ENCODE measurements at regions not wholly inside any gene's neighbourhood (a gene's known extent, or its start where the extent isn't known, plus 50 kb on each side); places are given as distances from the start of the nearest gene placed in this dataset.

- TF ChIP-seq, protein P1, sequence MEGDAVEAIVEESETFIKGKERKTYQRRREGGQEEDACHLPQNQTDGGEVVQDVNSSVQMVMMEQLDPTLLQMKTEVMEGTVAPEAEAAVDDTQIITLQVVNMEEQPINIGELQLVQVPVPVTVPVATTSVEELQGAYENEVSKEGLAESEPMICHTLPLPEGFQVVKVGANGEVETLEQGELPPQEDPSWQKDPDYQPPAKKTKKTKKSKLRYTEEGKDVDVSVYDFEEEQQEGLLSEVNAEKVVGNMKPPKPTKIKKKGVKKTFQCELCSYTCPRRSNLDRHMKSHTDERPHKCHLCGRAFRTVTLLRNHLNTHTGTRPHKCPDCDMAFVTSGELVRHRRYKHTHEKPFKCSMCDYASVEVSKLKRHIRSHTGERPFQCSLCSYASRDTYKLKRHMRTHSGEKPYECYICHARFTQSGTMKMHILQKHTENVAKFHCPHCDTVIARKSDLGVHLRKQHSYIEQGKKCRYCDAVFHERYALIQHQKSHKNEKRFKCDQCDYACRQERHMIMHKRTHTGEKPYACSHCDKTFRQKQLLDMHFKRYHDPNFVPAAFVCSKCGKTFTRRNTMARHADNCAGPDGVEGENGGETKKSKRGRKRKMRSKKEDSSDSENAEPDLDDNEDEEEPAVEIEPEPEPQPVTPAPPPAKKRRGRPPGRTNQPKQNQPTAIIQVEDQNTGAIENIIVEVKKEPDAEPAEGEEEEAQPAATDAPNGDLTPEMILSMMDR (IDR thresholded peaks at IDR 0.05; ENCODE audit: low read depth, low read length), result no peak
- TF ChIP-seq EZH2phosphoT487 (IDR thresholded peaks at IDR 0.05; ENCODE audit: low read depth), result no peak
These were observed 98.4 kb upstream of the STEAP1B start for GRCh38 chr7:22598318-22598920.

All from OCI-LY3 (cell line).